ENCODE measurements at regions not wholly inside any gene's neighbourhood (a gene's known extent, or its start where the extent isn't known, plus 50 kb on each side); places are given as distances from the start of the nearest gene placed in this dataset.

GRCh38 chr13:112188298-112188610 is 121.3 kb downstream of the SOX1 start:
- TF ChIP-seq CTCF (IDR thresholded peaks at IDR 0.05; ENCODE audit: extremely low read depth in 1 of 2, insufficient read depth in 1 of 2, low read depth in 1 of 2, low read length in 2 of 2) (no peak), GATA2 (IDR thresholded peaks at IDR 0.05; ENCODE audit: insufficient read depth, insufficient read length, low read depth, low read length) (no peak), POLR2A (IDR thresholded peaks at IDR 0.05; ENCODE audit: low read depth, low read length) (no peak), JUN (IDR thresholded peaks at IDR 0.05; ENCODE audit: borderline replicate concordance, insufficient read depth, insufficient read length, low read depth) (no peak), POLR2AphosphoS5 (IDR thresholded peaks at IDR 0.05; ENCODE audit: insufficient read depth, low read depth, low read length) (no peak), MAX (IDR thresholded peaks at IDR 0.05; ENCODE audit: insufficient read depth, insufficient read length) (no peak), MYC (IDR thresholded peaks at IDR 0.05; ENCODE audit: low read depth, low read length) (no peak), EZH2 (IDR thresholded peaks at IDR 0.05; ENCODE audit: borderline replicate concordance, low read depth, low read length, severe bottlenecking) (no peak), FOS (IDR thresholded peaks at IDR 0.05; ENCODE audit: borderline replicate concordance, insufficient read depth, low read length) (no peak)
